WTC11 (cell line): ENCODE measurements at regions not wholly inside any gene's neighbourhood (a gene's known extent, or its start where the extent isn't known, plus 50 kb on each side); places are given as distances from the start of the nearest gene placed in this dataset.
A peak's percentile ranks its signal among the peaks of the same experiment; 100 is the strongest.

Source experiments
- ATAC-seq: fragments of 200-7000 bp; cut with Tn5 transposase; 2 replicates; pipeline ENCODE4 v1.10.0; 2021; ENCODE audit warnings: mild to moderate bottlenecking, moderate library complexity
- CTCF ChIA-PET: fragments of 300-600 bp; sonication (Branson Sonifier 250); formaldehyde crosslinking; loops from one replicate; lab custom pipeline; 2021; ENCODE audit warnings: antibody characterized with exemption; lab: Charles Lee
- POLR2A ChIA-PET: fragments of 350-600 bp; sonication (Branson Sonifier 250); formaldehyde crosslinking; loops from one replicate; lab custom pipeline; 2021; ENCODE audit warnings: antibody characterized with exemption; lab: Charles Lee
- DNase-seq: peaks from one replicate; pipeline ENCODE4 v3.0.0; 2021; ENCODE audit warnings: low spot score
- H3K27ac Mint-ChIP-seq: 2 replicates; pipeline ENCODE4 v1.8.0; 2021; ENCODE audit warnings: mixed read lengths
- H3K27me3 Mint-ChIP-seq: 2 replicates; pipeline ENCODE4 v1.8.0; 2021; ENCODE audit warnings: low read depth, mild to moderate bottlenecking, moderate library complexity, mixed read lengths
- H3K36me3 Mint-ChIP-seq: 2 replicates; pipeline ENCODE4 v1.8.0; 2021; ENCODE audit warnings: mixed read lengths
- H3K4me1 Mint-ChIP-seq: 2 replicates; pipeline ENCODE4 v1.8.0; 2022; ENCODE audit warnings: mixed read lengths
- H3K4me3 Mint-ChIP-seq: 2 replicates; pipeline ENCODE4 v1.8.0; 2021; ENCODE audit warnings: mild to moderate bottlenecking, moderate library complexity, mixed read lengths
- H3K9me3 Mint-ChIP-seq: 2 replicates; pipeline ENCODE4 v1.8.0; 2021; ENCODE audit warnings: mixed read lengths
- CREM ChIP-seq: sonication (generic); formaldehyde crosslinking; IDR thresholded peaks from 2 replicates; pipeline ENCODE4 v1.8.1; 2022; ENCODE audit warnings: mild to moderate bottlenecking, missing genetic modification reagents, moderate library complexity
- ELF4 ChIP-seq: sonication (generic); formaldehyde crosslinking; IDR thresholded peaks from 2 replicates; pipeline ENCODE4 v1.8.1; 2022; ENCODE audit warnings: low read depth, mild to moderate bottlenecking, moderate library complexity, missing genetic modification reagents
- ESRRA ChIP-seq: sonication (generic); formaldehyde crosslinking; IDR thresholded peaks from 2 replicates; pipeline ENCODE4 v1.8.1; 2022; ENCODE audit warnings: mild to moderate bottlenecking, missing genetic modification reagents, borderline replicate concordance
- ETV6 ChIP-seq: sonication (generic); formaldehyde crosslinking; IDR thresholded peaks from 2 replicates; pipeline ENCODE4 v1.8.1; 2022; ENCODE audit warnings: mild to moderate bottlenecking, missing genetic modification reagents
- FOXJ3 ChIP-seq: sonication (generic); formaldehyde crosslinking; IDR thresholded peaks from 2 replicates; pipeline ENCODE4 v1.9.0; 2021; ENCODE audit warnings: missing genetic modification reagents, mild to moderate bottlenecking, borderline replicate concordance
- FOXP1 ChIP-seq: sonication (generic); formaldehyde crosslinking; IDR thresholded peaks from 2 replicates; pipeline ENCODE4 v1.8.0; 2022; ENCODE audit warnings: missing genetic modification reagents, mild to moderate bottlenecking, moderate library complexity, borderline replicate concordance
- JAZF1 ChIP-seq: fragments of 250-450 bp; sonication (Bioruptor Pico); IDR thresholded peaks from 2 replicates; pipeline ENCODE4 v1.9.0; 2021; ENCODE audit warnings: moderate library complexity, mild to moderate bottlenecking, inconsistent platforms
- PRRX2 ChIP-seq: fragments of 250-450 bp; sonication (Bioruptor Pico); IDR thresholded peaks from 2 replicates; pipeline ENCODE4 v1.8.0; 2021; ENCODE audit warnings: mild to moderate bottlenecking
- SOX15 ChIP-seq: fragments of 250-450 bp; sonication (Bioruptor Pico); IDR thresholded peaks from 2 replicates; pipeline ENCODE4 v1.9.0; 2021; ENCODE audit warnings: mild to moderate bottlenecking
- SP1 ChIP-seq: sonication (generic); formaldehyde crosslinking; conservative IDR thresholded peaks from 2 replicates; pipeline ENCODE4 v1.8.1; 2022; ENCODE audit warnings: missing genetic modification reagents
- ZNF232 ChIP-seq: sonication (generic); formaldehyde crosslinking; IDR thresholded peaks from 2 replicates; pipeline ENCODE4 v1.8.0; 2022; ENCODE audit warnings: mild to moderate bottlenecking, missing genetic modification reagents
- ZNF671 ChIP-seq: fragments of 250-450 bp; sonication (Bioruptor Pico); IDR thresholded peaks from 2 replicates; pipeline ENCODE4 v1.8.0; 2021; ENCODE audit warnings: mild to moderate bottlenecking
- TF ChIP-seq, protein P1 (sequence below): sonication (generic); formaldehyde crosslinking; IDR thresholded peaks from 2 replicates; pipeline ENCODE4 v1.8.0; 2023; ENCODE audit warnings: mild to moderate bottlenecking, missing genetic modification reagents
- TF ChIP-seq, protein P2 (sequence below): sonication (generic); formaldehyde crosslinking; IDR thresholded peaks from 2 replicates; pipeline ENCODE4 v1.8.1; 2023; ENCODE audit warnings: mild to moderate bottlenecking, moderate library complexity, missing genetic modification reagents
- TF ChIP-seq, protein P3 (sequence below): sonication (generic); formaldehyde crosslinking; IDR thresholded peaks from 2 replicates; pipeline ENCODE4 v1.8.0; 2022; ENCODE audit warnings: mild to moderate bottlenecking, missing genetic modification reagents
- TF ChIP-seq, protein P4 (sequence below): fragments of 200-600 bp; IDR thresholded peaks from 2 replicates; pipeline ENCODE4 v1.8.0; 2022; ENCODE audit warnings: antibody characterized with exemption
- TF ChIP-seq, protein P5 (sequence below): sonication (generic); formaldehyde crosslinking; IDR thresholded peaks from 2 replicates; pipeline ENCODE4 v1.8.1; 2023; ENCODE audit warnings: mild to moderate bottlenecking, missing genetic modification reagents
- TF ChIP-seq, protein P6 (sequence below): fragments of 250-450 bp; sonication (Bioruptor Pico); IDR thresholded peaks from 2 replicates; pipeline ENCODE4 v1.8.0; 2021; ENCODE audit warnings: mild to moderate bottlenecking
- TF ChIP-seq, protein P7 (sequence below): sonication (generic); formaldehyde crosslinking; IDR thresholded peaks from 2 replicates; pipeline ENCODE4 v1.8.0; 2023; ENCODE audit warnings: missing genetic modification reagents, mild to moderate bottlenecking, borderline replicate concordance

DNA sequence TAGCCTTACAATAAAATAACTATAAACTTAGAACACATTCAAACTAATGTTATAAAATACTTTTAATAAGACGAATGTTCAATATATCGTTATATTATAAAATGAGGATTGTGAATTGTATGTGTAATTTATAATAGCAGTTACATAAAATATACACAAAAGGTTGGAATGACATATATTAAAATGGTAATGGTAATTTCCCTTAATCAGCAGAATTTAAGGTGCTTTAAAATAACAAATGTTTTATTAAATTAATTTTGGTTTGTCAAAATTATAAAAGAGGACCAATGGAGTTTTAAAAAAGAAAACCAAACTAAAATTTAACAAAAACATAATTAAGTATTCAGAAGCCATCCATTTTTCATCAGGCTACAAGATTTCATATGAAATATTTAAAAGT, 164.3 kb upstream of the PRDM9 start (continued):
- TF ChIP-seq, protein P1, sequence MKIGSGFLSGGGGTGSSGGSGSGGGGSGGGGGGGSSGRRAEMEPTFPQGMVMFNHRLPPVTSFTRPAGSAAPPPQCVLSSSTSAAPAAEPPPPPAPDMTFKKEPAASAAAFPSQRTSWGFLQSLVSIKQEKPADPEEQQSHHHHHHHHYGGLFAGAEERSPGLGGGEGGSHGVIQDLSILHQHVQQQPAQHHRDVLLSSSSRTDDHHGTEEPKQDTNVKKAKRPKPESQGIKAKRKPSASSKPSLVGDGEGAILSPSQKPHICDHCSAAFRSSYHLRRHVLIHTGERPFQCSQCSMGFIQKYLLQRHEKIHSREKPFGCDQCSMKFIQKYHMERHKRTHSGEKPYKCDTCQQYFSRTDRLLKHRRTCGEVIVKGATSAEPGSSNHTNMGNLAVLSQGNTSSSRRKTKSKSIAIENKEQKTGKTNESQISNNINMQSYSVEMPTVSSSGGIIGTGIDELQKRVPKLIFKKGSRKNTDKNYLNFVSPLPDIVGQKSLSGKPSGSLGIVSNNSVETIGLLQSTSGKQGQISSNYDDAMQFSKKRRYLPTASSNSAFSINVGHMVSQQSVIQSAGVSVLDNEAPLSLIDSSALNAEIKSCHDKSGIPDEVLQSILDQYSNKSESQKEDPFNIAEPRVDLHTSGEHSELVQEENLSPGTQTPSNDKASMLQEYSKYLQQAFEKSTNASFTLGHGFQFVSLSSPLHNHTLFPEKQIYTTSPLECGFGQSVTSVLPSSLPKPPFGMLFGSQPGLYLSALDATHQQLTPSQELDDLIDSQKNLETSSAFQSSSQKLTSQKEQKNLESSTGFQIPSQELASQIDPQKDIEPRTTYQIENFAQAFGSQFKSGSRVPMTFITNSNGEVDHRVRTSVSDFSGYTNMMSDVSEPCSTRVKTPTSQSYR = no peak
- no peak for TF ChIP-seq ELF4 (CRISPR knock-in tag)

DNA sequence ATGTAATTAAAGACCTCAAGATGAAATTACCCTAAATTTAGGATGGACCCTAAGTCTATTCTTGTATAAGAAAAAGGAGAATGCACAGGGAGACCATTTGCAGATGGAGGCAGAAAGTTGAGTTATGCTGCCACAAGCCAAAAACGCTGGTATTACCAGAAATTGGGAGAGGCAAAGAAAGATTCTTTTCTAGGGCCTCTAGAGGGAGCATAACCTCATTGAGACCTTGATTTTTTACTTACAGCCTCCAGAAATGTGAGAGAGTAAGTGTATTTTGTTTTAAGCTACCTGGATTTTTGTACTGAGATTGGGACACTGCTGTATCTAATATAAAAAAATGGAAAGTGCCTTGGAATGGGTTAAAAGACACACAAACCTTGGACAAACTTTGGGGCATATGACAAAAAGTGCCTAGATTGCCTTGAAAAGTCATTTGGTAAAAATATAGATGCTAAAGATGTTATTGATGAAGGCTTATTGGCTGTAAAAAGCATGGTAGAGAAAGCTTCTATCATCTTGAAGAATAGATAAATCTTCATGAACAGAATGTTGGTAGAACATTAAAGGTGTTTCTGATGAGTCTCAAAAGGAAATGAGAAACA, 174.7 kb upstream of the PRDM9 start:
- H3K4me1 Mint-ChIP-seq = no peaks in the 10 kb centered on the region
- CTCF ChIA-PET = interaction anchor here (0.6 to 0.7 kb wide), 2 partner anchors 124 to 170 kb away, joined by 3 read pairs; no protein-coding TSS in a partner anchor
- POLR2A ChIA-PET = no interaction called here
- peaks cover 7% of the 10 kb centered on the region; the same call in 1 of the 2 replicates for H3K9me3 Mint-ChIP-seq
- no peak for DNase-seq
- no peak overlapping the region for H3K27ac Mint-ChIP-seq
- no peak overlapping the region for H3K4me3 Mint-ChIP-seq
- H3K36me3 Mint-ChIP-seq = no peaks in the 10 kb centered on the region
- TF ChIP-seq, protein P2, sequence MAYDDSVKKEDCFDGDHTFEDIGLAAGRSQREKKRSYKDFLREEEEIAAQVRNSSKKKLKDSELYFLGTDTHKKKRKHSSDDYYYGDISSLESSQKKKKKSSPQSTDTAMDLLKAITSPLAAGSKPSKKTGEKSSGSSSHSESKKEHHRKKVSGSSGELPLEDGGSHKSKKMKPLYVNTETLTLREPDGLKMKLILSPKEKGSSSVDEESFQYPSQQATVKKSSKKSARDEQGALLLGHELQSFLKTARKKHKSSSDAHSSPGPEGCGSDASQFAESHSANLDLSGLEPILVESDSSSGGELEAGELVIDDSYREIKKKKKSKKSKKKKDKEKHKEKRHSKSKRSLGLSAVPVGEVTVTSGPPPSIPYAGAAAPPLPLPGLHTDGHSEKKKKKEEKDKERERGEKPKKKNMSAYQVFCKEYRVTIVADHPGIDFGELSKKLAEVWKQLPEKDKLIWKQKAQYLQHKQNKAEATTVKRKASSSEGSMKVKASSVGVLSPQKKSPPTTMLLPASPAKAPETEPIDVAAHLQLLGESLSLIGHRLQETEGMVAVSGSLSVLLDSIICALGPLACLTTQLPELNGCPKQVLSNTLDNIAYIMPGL (CRISPR knock-in tag) = no peak
- TF ChIP-seq SP1 (CRISPR knock-in tag) (no peak), ESRRA (CRISPR knock-in tag) (no peak), CREM (CRISPR knock-in tag) (no peak), FOXP1 (CRISPR knock-in tag) (no peak), SOX15 (CRISPR knock-in tag) (no peak), ZNF232 (CRISPR knock-in tag) (no peak), PRRX2 (CRISPR knock-in tag) (no peak), ETV6 (CRISPR knock-in tag) (no peak), ZNF671 (CRISPR knock-in tag) (no peak), JAZF1 (no peak), FOXJ3 (no peak)
- TF ChIP-seq, protein P3, sequence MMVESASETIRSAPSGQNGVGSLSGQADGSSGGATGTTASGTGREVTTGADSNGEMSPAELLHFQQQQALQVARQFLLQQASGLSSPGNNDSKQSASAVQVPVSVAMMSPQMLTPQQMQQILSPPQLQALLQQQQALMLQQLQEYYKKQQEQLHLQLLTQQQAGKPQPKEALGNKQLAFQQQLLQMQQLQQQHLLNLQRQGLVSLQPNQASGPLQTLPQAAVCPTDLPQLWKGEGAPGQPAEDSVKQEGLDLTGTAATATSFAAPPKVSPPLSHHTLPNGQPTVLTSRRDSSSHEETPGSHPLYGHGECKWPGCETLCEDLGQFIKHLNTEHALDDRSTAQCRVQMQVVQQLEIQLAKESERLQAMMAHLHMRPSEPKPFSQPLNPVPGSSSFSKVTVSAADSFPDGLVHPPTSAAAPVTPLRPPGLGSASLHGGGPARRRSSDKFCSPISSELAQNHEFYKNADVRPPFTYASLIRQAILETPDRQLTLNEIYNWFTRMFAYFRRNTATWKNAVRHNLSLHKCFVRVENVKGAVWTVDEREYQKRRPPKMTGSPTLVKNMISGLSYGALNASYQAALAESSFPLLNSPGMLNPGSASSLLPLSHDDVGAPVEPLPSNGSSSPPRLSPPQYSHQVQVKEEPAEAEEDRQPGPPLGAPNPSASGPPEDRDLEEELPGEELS (CRISPR knock-in tag) = no peak
- TF ChIP-seq, protein P4, sequence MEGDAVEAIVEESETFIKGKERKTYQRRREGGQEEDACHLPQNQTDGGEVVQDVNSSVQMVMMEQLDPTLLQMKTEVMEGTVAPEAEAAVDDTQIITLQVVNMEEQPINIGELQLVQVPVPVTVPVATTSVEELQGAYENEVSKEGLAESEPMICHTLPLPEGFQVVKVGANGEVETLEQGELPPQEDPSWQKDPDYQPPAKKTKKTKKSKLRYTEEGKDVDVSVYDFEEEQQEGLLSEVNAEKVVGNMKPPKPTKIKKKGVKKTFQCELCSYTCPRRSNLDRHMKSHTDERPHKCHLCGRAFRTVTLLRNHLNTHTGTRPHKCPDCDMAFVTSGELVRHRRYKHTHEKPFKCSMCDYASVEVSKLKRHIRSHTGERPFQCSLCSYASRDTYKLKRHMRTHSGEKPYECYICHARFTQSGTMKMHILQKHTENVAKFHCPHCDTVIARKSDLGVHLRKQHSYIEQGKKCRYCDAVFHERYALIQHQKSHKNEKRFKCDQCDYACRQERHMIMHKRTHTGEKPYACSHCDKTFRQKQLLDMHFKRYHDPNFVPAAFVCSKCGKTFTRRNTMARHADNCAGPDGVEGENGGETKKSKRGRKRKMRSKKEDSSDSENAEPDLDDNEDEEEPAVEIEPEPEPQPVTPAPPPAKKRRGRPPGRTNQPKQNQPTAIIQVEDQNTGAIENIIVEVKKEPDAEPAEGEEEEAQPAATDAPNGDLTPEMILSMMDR = no peak
- TF ChIP-seq, protein P5, sequence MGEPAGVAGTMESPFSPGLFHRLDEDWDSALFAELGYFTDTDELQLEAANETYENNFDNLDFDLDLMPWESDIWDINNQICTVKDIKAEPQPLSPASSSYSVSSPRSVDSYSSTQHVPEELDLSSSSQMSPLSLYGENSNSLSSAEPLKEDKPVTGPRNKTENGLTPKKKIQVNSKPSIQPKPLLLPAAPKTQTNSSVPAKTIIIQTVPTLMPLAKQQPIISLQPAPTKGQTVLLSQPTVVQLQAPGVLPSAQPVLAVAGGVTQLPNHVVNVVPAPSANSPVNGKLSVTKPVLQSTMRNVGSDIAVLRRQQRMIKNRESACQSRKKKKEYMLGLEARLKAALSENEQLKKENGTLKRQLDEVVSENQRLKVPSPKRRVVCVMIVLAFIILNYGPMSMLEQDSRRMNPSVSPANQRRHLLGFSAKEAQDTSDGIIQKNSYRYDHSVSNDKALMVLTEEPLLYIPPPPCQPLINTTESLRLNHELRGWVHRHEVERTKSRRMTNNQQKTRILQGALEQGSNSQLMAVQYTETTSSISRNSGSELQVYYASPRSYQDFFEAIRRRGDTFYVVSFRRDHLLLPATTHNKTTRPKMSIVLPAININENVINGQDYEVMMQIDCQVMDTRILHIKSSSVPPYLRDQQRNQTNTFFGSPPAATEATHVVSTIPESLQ = no peak
- TF ChIP-seq, protein P6, sequence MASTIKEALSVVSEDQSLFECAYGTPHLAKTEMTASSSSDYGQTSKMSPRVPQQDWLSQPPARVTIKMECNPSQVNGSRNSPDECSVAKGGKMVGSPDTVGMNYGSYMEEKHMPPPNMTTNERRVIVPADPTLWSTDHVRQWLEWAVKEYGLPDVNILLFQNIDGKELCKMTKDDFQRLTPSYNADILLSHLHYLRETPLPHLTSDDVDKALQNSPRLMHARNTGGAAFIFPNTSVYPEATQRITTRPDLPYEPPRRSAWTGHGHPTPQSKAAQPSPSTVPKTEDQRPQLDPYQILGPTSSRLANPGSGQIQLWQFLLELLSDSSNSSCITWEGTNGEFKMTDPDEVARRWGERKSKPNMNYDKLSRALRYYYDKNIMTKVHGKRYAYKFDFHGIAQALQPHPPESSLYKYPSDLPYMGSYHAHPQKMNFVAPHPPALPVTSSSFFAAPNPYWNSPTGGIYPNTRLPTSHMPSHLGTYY = no peak
- TF ChIP-seq, protein P7, sequence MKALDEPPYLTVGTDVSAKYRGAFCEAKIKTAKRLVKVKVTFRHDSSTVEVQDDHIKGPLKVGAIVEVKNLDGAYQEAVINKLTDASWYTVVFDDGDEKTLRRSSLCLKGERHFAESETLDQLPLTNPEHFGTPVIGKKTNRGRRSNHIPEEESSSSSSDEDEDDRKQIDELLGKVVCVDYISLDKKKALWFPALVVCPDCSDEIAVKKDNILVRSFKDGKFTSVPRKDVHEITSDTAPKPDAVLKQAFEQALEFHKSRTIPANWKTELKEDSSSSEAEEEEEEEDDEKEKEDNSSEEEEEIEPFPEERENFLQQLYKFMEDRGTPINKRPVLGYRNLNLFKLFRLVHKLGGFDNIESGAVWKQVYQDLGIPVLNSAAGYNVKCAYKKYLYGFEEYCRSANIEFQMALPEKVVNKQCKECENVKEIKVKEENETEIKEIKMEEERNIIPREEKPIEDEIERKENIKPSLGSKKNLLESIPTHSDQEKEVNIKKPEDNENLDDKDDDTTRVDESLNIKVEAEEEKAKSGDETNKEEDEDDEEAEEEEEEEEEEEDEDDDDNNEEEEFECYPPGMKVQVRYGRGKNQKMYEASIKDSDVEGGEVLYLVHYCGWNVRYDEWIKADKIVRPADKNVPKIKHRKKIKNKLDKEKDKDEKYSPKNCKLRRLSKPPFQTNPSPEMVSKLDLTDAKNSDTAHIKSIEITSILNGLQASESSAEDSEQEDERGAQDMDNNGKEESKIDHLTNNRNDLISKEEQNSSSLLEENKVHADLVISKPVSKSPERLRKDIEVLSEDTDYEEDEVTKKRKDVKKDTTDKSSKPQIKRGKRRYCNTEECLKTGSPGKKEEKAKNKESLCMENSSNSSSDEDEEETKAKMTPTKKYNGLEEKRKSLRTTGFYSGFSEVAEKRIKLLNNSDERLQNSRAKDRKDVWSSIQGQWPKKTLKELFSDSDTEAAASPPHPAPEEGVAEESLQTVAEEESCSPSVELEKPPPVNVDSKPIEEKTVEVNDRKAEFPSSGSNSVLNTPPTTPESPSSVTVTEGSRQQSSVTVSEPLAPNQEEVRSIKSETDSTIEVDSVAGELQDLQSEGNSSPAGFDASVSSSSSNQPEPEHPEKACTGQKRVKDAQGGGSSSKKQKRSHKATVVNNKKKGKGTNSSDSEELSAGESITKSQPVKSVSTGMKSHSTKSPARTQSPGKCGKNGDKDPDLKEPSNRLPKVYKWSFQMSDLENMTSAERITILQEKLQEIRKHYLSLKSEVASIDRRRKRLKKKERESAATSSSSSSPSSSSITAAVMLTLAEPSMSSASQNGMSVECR = no peak
- no peaks in the 10 kb centered on the region for H3K27me3 Mint-ChIP-seq
- ATAC-seq = peak; percentile 48; the same call in 1 of the 2 replicates
